Activated CD8-positive, alpha-beta memory T cell treated with anti-CD3 and anti-CD28 coated beads for 1 hour (primary cell): ENCODE measurements at regions not wholly inside any gene's neighbourhood (a gene's known extent, or its start where the extent isn't known, plus 50 kb on each side); places are given as distances from the start of the nearest gene placed in this dataset.
"Not testable (repeated sequence)": the region's sequence is repeated elsewhere in the genome, so short reads cannot be mapped to it uniquely, and the experiment has no call there.

Experiments used
- DNase-seq, 2 donors: peaks; one replicate each; pipeline ENCODE4 v3.0.0-alpha.2; 2020; ENCODE audit warnings: low read depth in 1 of 2; ENCODE audit errors: extremely low read depth in 1 of 2

GRCh38 chr12:131634037-131634436 lies 76.9 kb upstream of the SFSWAP start:
- no peak for DNase-seq

- DNase-seq = not testable (repeated sequence)
These were observed 75.9 kb upstream of the SFSWAP start for GRCh38 chr12:131635012-131635411.

- DNase-seq = no peak
These were observed 75.3 kb upstream of the SFSWAP start for GRCh38 chr12:131635491-131636122.

- no peak for DNase-seq
These were observed 74.6 kb upstream of the SFSWAP start for GRCh38 chr12:131636266-131636665.

GRCh38 chr12:131636940-131637750 lies 73.7 kb upstream of the SFSWAP start:
- no peak for DNase-seq

- no peak for DNase-seq
These were observed 72.9 kb upstream of the SFSWAP start for GRCh38 chr12:131637986-131638385.

- DNase-seq = no peak
These were observed 71.5 kb upstream of the SFSWAP start for GRCh38 chr12:131639270-131639940.

- DNase-seq = no peak
These were observed 70.4 kb upstream of the SFSWAP start for GRCh38 chr12:131640525-131640924.

GRCh38 chr12:131641315-131641714 lies 69.6 kb upstream of the SFSWAP start:
- no peak for DNase-seq

- DNase-seq = no peak
These were observed 68.8 kb upstream of the SFSWAP start for GRCh38 chr12:131642101-131642540.

GRCh38 chr12:131642771-131643170 lies 68.1 kb upstream of the SFSWAP start:
- DNase-seq = no peak

GRCh38 chr12:131643631-131644452 lies 67.0 kb upstream of the SFSWAP start:
- DNase-seq = no peak

- no peak for DNase-seq
These were observed 66.4 kb upstream of the SFSWAP start for GRCh38 chr12:131644481-131644880.

- not testable (repeated sequence) for DNase-seq
These were observed 66.0 kb upstream of the SFSWAP start for GRCh38 chr12:131644917-131645316.

- DNase-seq = not testable (repeated sequence)
These were observed 65.3 kb upstream of the SFSWAP start for GRCh38 chr12:131645557-131645956.

- not testable (repeated sequence) for DNase-seq
These were observed 64.4 kb upstream of the SFSWAP start for GRCh38 chr12:131646444-131646843.

- no peak for DNase-seq
These were observed 63.2 kb upstream of the SFSWAP start for GRCh38 chr12:131647667-131648066.

GRCh38 chr12:131655469-131656174 lies 55.3 kb upstream of the SFSWAP start:
- not testable (repeated sequence) for DNase-seq

- DNase-seq = not testable (repeated sequence)
These were observed 54.1 kb upstream of the SFSWAP start for GRCh38 chr12:131656796-131657195.

- not testable (repeated sequence) for DNase-seq
These were observed 52.3 kb upstream of the SFSWAP start for GRCh38 chr12:131658605-131659004.
